Prostate gland (tissue), 2 donors: ENCODE measurements at regions not wholly inside any gene's neighbourhood (a gene's known extent, or its start where the extent isn't known, plus 50 kb on each side); places are given as distances from the start of the nearest gene placed in this dataset.

Experiments used
- DNase-seq: peaks from one replicate; pipeline ENCODE4 v3.0.0-alpha.2; 2019; ENCODE audit warnings: low spot score
- H3K27ac ChIP-seq, 2 donors: fragments of 200-600 bp; sonication (generic); 2 replicates each; pipeline ENCODE4 v1.5.1; 2017 to 2019
- H3K27me3 ChIP-seq: fragments of 200-600 bp; sonication (generic); replicated peaks from 2 replicates; pipeline ENCODE4 v1.5.1; 2019; ENCODE audit not compliant: insufficient read depth
- H3K36me3 ChIP-seq, 2 donors: fragments of 200-600 bp; sonication (generic); 1 replicate in 1 of 2; 2 replicates in 1 of 2; pipeline versions ENCODE4 v1.5.1 to v1.8.1; 2017 to 2019
- H3K4me1 ChIP-seq: fragments of 200-600 bp; sonication (generic); replicated peaks from 2 replicates; pipeline ENCODE4 v1.5.1; 2019
- H3K4me3 ChIP-seq, 2 donors: fragments of 200-600 bp; sonication (generic); 2 replicates each; pipeline ENCODE4 v1.5.1; 2017 to 2019
- H3K9me3 ChIP-seq: fragments of 200-600 bp; sonication (generic); 2 replicates; pipeline ENCODE4 v1.5.1; 2017
- CTCF ChIP-seq, 4 experiments: fragments of 200-600 bp in 2 of 4; fragments of 450-650 bp in 2 of 4; sonication (generic) in 2 of 4; IDR thresholded peaks; 1 replicate in 3 of 4; 2 replicates in 1 of 4; pipeline ENCODE4 v1.5.1; 2016 to 2019; ENCODE audit warnings: antibody characterized with exemption in 4 of 4, mild to moderate bottlenecking in 2 of 4, moderate library complexity in 2 of 4
- POLR2A ChIP-seq: fragments of 450-650 bp; IDR thresholded peaks from one replicate; pipeline ENCODE4 v1.6.1; 2016; ENCODE audit warnings: antibody characterized with exemption, mild to moderate bottlenecking
- POLR2AphosphoS5 ChIP-seq: sonication (generic); formaldehyde crosslinking; IDR thresholded peaks from one replicate; pipeline ENCODE4 v1.6.1; 2017; ENCODE audit warnings: antibody characterized with exemption
- WGBS: methylation state at CpG from one replicate; pipeline ENCODE4 v1.1.5; 2018; 5-methylcytosine and 5-hydroxymethylcytosine counted together
- intact Hi-C: fragments of 100-400 bp; cut with DNase I; formaldehyde crosslinking; loops from one replicate; pipeline ENCODE4 v1.14.2; 2022

- H3K4me3 ChIP-seq, result no peak overlapping the region
- DNase-seq, result no peak
- H3K27me3 ChIP-seq, result no peaks in the 10 kb centered on the region
- H3K36me3 ChIP-seq, result no peaks in the 10 kb centered on the region
- H3K4me1 ChIP-seq, result no peaks in the 10 kb centered on the region
- TF ChIP-seq POLR2AphosphoS5 (no peak), CTCF (IDR thresholded peaks at IDR 0.05) (no peak), POLR2A (no peak)
- H3K9me3 ChIP-seq, result no peaks in the 10 kb centered on the region
- no peak overlapping the region for H3K27ac ChIP-seq
- WGBS, result 77% methylated on average over 3 of the region's 3 CpGs
- intact Hi-C loops, result no loop called here
Measured at GRCh38 chr2:54047658-54048057, 67.8 kb upstream of the ACYP2 start.

GRCh38 chr2:54047091-54047490, 68.3 kb upstream of the ACYP2 start:
- 96% methylated on average over 4 of the region's 4 CpGs for WGBS
- no peaks in the 10 kb centered on the region for H3K9me3 ChIP-seq
- no peak for TF ChIP-seq POLR2A
- TF ChIP-seq CTCF (IDR thresholded peaks at IDR 0.05), result no peak
- no peak for TF ChIP-seq POLR2AphosphoS5
- DNase-seq, result no peak
- no peak overlapping the region for H3K4me3 ChIP-seq
- no peaks in the 10 kb centered on the region for H3K36me3 ChIP-seq
- no peaks in the 10 kb centered on the region for H3K4me1 ChIP-seq
- intact Hi-C loops, result no loop called here
- no peaks in the 10 kb centered on the region for H3K27me3 ChIP-seq
- H3K27ac ChIP-seq, result no peak overlapping the region

- TF ChIP-seq POLR2A (no peak), CTCF (IDR thresholded peaks at IDR 0.05) (no peak), POLR2AphosphoS5 (no peak)
- no peaks in the 10 kb centered on the region for H3K4me1 ChIP-seq
- no peak overlapping the region for H3K4me3 ChIP-seq
- DNase-seq, result no peak
- H3K27ac ChIP-seq, result peak overlapping the region; percentile 43 to 79
- WGBS, result 92% methylated on average over 2 of the region's 2 CpGs
- intact Hi-C loops, result no loop called here
- H3K36me3 ChIP-seq, result no peaks in the 10 kb centered on the region
- no peaks in the 10 kb centered on the region for H3K27me3 ChIP-seq
- H3K9me3 ChIP-seq, result no peaks in the 10 kb centered on the region
Measured at GRCh38 chr2:54042897-54043620, 72.3 kb upstream of the PSME4 start.

- TF ChIP-seq CTCF (IDR thresholded peaks at IDR 0.05) (no peak), POLR2AphosphoS5 (no peak), POLR2A (no peak)
- WGBS, result 62% methylated on average over 2 of the region's 2 CpGs
- intact Hi-C loops, result no loop called here
- no peak for DNase-seq
- no peaks in the 10 kb centered on the region for H3K4me1 ChIP-seq
- H3K27ac ChIP-seq, result peak overlapping the region; percentile 5 to 79
- no peak overlapping the region for H3K4me3 ChIP-seq
- H3K27me3 ChIP-seq, result no peaks in the 10 kb centered on the region
- H3K36me3 ChIP-seq, result no peaks in the 10 kb centered on the region
- H3K9me3 ChIP-seq, result no peaks in the 10 kb centered on the region
Measured at GRCh38 chr2:54042341-54042740, 71.5 kb upstream of the PSME4 start.

GRCh38 chr2:54041135-54041534, 70.3 kb upstream of the PSME4 start:
- WGBS, result 91% methylated on average over 4 of the region's 4 CpGs
- Histone ChIP-seq H3K4me1 (no peaks in the 10 kb centered on the region), H3K9me3 (no peaks in the 10 kb centered on the region), H3K27ac (no peak overlapping the region), H3K4me3 (no peak overlapping the region), H3K36me3 (no peaks in the 10 kb centered on the region), H3K27me3 (no peaks in the 10 kb centered on the region)
- intact Hi-C loops, result no loop called here
- TF ChIP-seq POLR2AphosphoS5 (no peak), POLR2A (no peak), CTCF (IDR thresholded peaks at IDR 0.05) (no peak)
- DNase-seq, result no peak
